Neural progenitor cell (in vitro differentiated cells): ENCODE measurements at regions not wholly inside any gene's neighbourhood (a gene's known extent, or its start where the extent isn't known, plus 50 kb on each side); places are given as distances from the start of the nearest gene placed in this dataset.

Source experiments
- DNase-seq: peaks from one replicate; pipeline ENCODE4 v3.0.0-alpha.2; 2016; ENCODE audit warnings: low spot score
- H2AFZ ChIP-seq: fragments of 200-600 bp; sonication (generic); replicated peaks from 2 replicates; pipeline ENCODE4 v1.6.1; 2016; ENCODE audit warnings: antibody characterized with exemption
- H3F3A ChIP-seq: fragments of 200-600 bp; sonication (generic); 2 replicates; pipeline ENCODE4 v1.6.1; 2016; ENCODE audit warnings: antibody characterized with exemption, low read depth
- H3K27ac ChIP-seq: fragments of 200-600 bp; sonication (generic); 2 replicates; pipeline ENCODE4 v1.5.1; 2016; ENCODE audit warnings: mild to moderate bottlenecking
- H3K27me3 ChIP-seq: fragments of 200-600 bp; sonication (generic); 2 replicates; pipeline ENCODE4 v1.6.1; 2016; ENCODE audit warnings: mild to moderate bottlenecking, moderate library complexity
- H3K36me3 ChIP-seq: fragments of 200-600 bp; sonication (generic); 2 replicates; pipeline ENCODE4 v1.5.1; 2016
- H3K4me1 ChIP-seq: fragments of 200-600 bp; sonication (generic); 2 replicates; pipeline ENCODE4 v1.6.1; 2016; ENCODE audit warnings: mixed run types
- H3K4me2 ChIP-seq: fragments of 200-600 bp; sonication (generic); 2 replicates; pipeline ENCODE4 v1.6.1; 2016
- H3K4me3 ChIP-seq: fragments of 200-600 bp; sonication (generic); 2 replicates; pipeline ENCODE4 v1.5.1; 2016
- H3K79me2 ChIP-seq: fragments of 200-600 bp; sonication (generic); 2 replicates; pipeline ENCODE4 v1.6.1; 2016; ENCODE audit warnings: low read depth
- H3K9ac ChIP-seq: fragments of 200-600 bp; sonication (generic); 2 replicates; pipeline ENCODE4 v1.6.1; 2016
- H3K9me3 ChIP-seq: fragments of 200-600 bp; sonication (generic); 2 replicates; pipeline ENCODE4 v1.5.1; 2016; ENCODE audit warnings: low read depth
- H4K20me1 ChIP-seq: fragments of 200-600 bp; sonication (generic); 2 replicates; pipeline ENCODE4 v1.6.1; 2016; ENCODE audit warnings: low read depth
- H3K27ac Mint-ChIP-seq: 3 replicates; pipeline ENCODE4 v1.8.0; 2021; ENCODE audit warnings: mixed read lengths
- H3K27me3 Mint-ChIP-seq: 2 replicates; pipeline ENCODE4 v1.8.0; 2022; ENCODE audit warnings: low read depth, mild to moderate bottlenecking, inconsistent platforms, moderate library complexity, mixed read lengths; ENCODE audit not compliant: insufficient read depth
- H3K36me3 Mint-ChIP-seq: 3 replicates; pipeline ENCODE4 v1.8.0; 2021; ENCODE audit warnings: mixed read lengths
- H3K4me1 Mint-ChIP-seq: 3 replicates; pipeline ENCODE4 v1.8.0; 2021; ENCODE audit warnings: mixed read lengths
- H3K4me3 Mint-ChIP-seq: 3 replicates; pipeline ENCODE4 v1.8.0; 2021; ENCODE audit warnings: mild to moderate bottlenecking, moderate library complexity, mixed read lengths
- H3K9me3 Mint-ChIP-seq: 3 replicates; pipeline ENCODE4 v1.8.0; 2020; ENCODE audit warnings: mixed read lengths
- CTCF ChIP-seq: fragments of 200-600 bp; sonication (generic); IDR thresholded peaks from 2 replicates; pipeline ENCODE4 v1.5.1; 2017; ENCODE audit warnings: antibody characterized with exemption, mild to moderate bottlenecking
- EZH2 ChIP-seq: fragments of 200-600 bp; sonication (generic); IDR thresholded peaks from 2 replicates; pipeline ENCODE4 v1.6.1; 2017; ENCODE audit warnings: antibody characterized with exemption, mild to moderate bottlenecking, moderate library complexity
- EZH2phosphoT487 ChIP-seq: fragments of 200-600 bp; sonication (generic); IDR thresholded peaks from 2 replicates; pipeline ENCODE4 v1.6.1; 2017; ENCODE audit warnings: antibody characterized with exemption

GRCh38 chr2:195507447-195508138 is 149.4 kb upstream of the SLC39A10 start:
- Histone ChIP-seq H3F3A (no peaks in the 10 kb centered on the region), H3K9me3 (no peaks in the 10 kb centered on the region), H2AFZ (no peak overlapping the region), H3K36me3 (no peaks in the 10 kb centered on the region), H3K27ac (no peak overlapping the region), H3K4me2 (no peak overlapping the region), H4K20me1 (no peaks in the 10 kb centered on the region), H3K4me1 (no peaks in the 10 kb centered on the region), H3K4me3 (no peak overlapping the region), H3K79me2 (no peaks in the 10 kb centered on the region), H3K27me3 (no peaks in the 10 kb centered on the region), H3K9ac (no peak overlapping the region)
- Mint-ChIP-seq H3K27ac (no peak overlapping the region), H3K27me3 (no peaks in the 10 kb centered on the region), H3K4me3 (no peak overlapping the region), H3K9me3 (no peaks in the 10 kb centered on the region), H3K36me3 (no peaks in the 10 kb centered on the region), H3K4me1 (no peaks in the 10 kb centered on the region)
- TF ChIP-seq EZH2, result no peak
- TF ChIP-seq CTCF, result no peak
- TF ChIP-seq EZH2phosphoT487, result no peak
- no peak for DNase-seq

GRCh38 chr2:195505701-195506100 is 151.3 kb upstream of the SLC39A10 start:
- Histone ChIP-seq H3K27ac (no peak overlapping the region), H3K4me2 (no peak overlapping the region), H2AFZ (no peak overlapping the region), H3K4me3 (no peak overlapping the region), H3K4me1 (no peaks in the 10 kb centered on the region), H3K27me3 (no peaks in the 10 kb centered on the region), H3F3A (no peaks in the 10 kb centered on the region), H3K9me3 (no peaks in the 10 kb centered on the region), H3K36me3 (no peaks in the 10 kb centered on the region), H4K20me1 (no peaks in the 10 kb centered on the region), H3K79me2 (no peaks in the 10 kb centered on the region), H3K9ac (no peak overlapping the region)
- H3K27ac Mint-ChIP-seq, result no peak overlapping the region
- H3K4me1 Mint-ChIP-seq, result no peaks in the 10 kb centered on the region
- no peak for DNase-seq
- H3K36me3 Mint-ChIP-seq, result no peaks in the 10 kb centered on the region
- TF ChIP-seq EZH2, result no peak
- no peak for TF ChIP-seq CTCF
- TF ChIP-seq EZH2phosphoT487, result no peak
- H3K4me3 Mint-ChIP-seq, result no peak overlapping the region
- H3K27me3 Mint-ChIP-seq, result no peaks in the 10 kb centered on the region
- no peaks in the 10 kb centered on the region for H3K9me3 Mint-ChIP-seq

- H3K79me2 ChIP-seq, result no peaks in the 10 kb centered on the region
- H3K4me3 Mint-ChIP-seq, result no peak overlapping the region
- H3K4me3 ChIP-seq, result no peak overlapping the region
- no peak overlapping the region for H3K4me2 ChIP-seq
- no peaks in the 10 kb centered on the region for H3K9me3 ChIP-seq
- no peaks in the 10 kb centered on the region for H3K4me1 Mint-ChIP-seq
- H3K27ac ChIP-seq, result no peak overlapping the region
- H3K27me3 ChIP-seq, result no peaks in the 10 kb centered on the region
- H3F3A ChIP-seq, result no peaks in the 10 kb centered on the region
- H3K36me3 ChIP-seq, result no peaks in the 10 kb centered on the region
- H3K36me3 Mint-ChIP-seq, result no peaks in the 10 kb centered on the region
- no peaks in the 10 kb centered on the region for H3K27me3 Mint-ChIP-seq
- no peak overlapping the region for H3K27ac Mint-ChIP-seq
- no peaks in the 10 kb centered on the region for H4K20me1 ChIP-seq
- H3K4me1 ChIP-seq, result no peaks in the 10 kb centered on the region
- TF ChIP-seq EZH2phosphoT487 (no peak), EZH2 (no peak), CTCF (no peak)
- no peaks in the 10 kb centered on the region for H3K9me3 Mint-ChIP-seq
- DNase-seq, result no peak
- H3K9ac ChIP-seq, result no peak overlapping the region
- no peak overlapping the region for H2AFZ ChIP-seq
Measured at GRCh38 chr2:195503208-195503607, 153.8 kb upstream of the SLC39A10 start.
